OCI-LY3 (cell line): ENCODE measurements at regions not wholly inside any gene's neighbourhood (a gene's known extent, or its start where the extent isn't known, plus 50 kb on each side); places are given as distances from the start of the nearest gene placed in this dataset.

Experiments
- EZH2phosphoT487 ChIP-seq: fragments of 200-600 bp; shearing (Covaris generic); IDR thresholded peaks from 2 replicates; pipeline ENCODE4 v1.6.1; 2018; ENCODE audit warnings: antibody characterized with exemption, mixed run types, low read depth
- TF ChIP-seq, protein P1 (sequence below): fragments of 200-600, 300-600 bp; sonication (generic); IDR thresholded peaks from 2 replicates; pipeline ENCODE4 v1.5.1; 2014; ENCODE audit warnings: antibody characterized with exemption, low read length, low read depth

GRCh38 chr5:66281294-66281693 is 137.2 kb downstream of the SREK1 start:
- TF ChIP-seq, protein P1, sequence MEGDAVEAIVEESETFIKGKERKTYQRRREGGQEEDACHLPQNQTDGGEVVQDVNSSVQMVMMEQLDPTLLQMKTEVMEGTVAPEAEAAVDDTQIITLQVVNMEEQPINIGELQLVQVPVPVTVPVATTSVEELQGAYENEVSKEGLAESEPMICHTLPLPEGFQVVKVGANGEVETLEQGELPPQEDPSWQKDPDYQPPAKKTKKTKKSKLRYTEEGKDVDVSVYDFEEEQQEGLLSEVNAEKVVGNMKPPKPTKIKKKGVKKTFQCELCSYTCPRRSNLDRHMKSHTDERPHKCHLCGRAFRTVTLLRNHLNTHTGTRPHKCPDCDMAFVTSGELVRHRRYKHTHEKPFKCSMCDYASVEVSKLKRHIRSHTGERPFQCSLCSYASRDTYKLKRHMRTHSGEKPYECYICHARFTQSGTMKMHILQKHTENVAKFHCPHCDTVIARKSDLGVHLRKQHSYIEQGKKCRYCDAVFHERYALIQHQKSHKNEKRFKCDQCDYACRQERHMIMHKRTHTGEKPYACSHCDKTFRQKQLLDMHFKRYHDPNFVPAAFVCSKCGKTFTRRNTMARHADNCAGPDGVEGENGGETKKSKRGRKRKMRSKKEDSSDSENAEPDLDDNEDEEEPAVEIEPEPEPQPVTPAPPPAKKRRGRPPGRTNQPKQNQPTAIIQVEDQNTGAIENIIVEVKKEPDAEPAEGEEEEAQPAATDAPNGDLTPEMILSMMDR = no peak
- no peak for TF ChIP-seq EZH2phosphoT487
